HT-29 (cell line): ENCODE measurements at regions not wholly inside any gene's neighbourhood (a gene's known extent, or its start where the extent isn't known, plus 50 kb on each side); places are given as distances from the start of the nearest gene placed in this dataset.
"Not testable (repeated sequence)": the region's sequence is repeated elsewhere in the genome, so short reads cannot be mapped to it uniquely, and the experiment has no call there.

Source experiments
- DNase-seq: peaks from one replicate; pipeline ENCODE4 v3.0.0-alpha.2; 2015; ENCODE audit warnings: low spot score

DNA sequence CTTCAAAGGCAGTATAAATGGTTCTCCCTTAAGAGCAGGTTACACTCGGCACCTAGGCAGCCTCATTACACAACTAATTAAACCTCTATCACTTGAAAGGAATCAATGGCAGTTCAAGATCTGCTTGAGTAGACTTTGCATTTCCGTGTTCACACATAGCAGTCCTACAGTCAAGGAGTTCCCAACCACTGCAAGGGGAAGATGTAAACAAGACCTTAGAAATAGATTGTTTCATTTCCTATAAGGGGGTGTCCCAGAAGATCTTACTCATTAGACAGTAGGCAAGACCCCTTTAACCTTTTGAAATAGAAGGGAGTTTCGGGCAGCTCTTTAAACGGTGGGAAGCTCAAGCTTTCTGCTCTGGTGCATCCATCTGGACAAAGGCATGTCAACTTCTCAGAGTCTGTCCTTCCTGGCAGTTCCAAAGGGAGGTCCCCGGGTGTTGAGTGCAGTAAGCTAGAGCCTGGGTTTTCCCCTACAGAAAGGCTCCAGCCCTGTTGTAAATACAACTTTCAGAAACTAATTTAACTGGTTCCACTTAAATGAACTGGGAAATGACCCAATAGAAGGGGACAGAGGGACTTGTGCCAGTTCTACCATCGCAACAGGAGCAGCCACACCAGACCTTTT lies 150.8 kb downstream of the RBMX2 start:
- no peak for DNase-seq

GRCh38 chrX:130555341-130555740 lies 153.6 kb downstream of the RBMX2 start:
- DNase-seq = no peak

GRCh38 chrX:130555757-130556156 lies 154.0 kb downstream of the RBMX2 start:
- no peak for DNase-seq

GRCh38 chrX:130556951-130557350 lies 155.2 kb downstream of the RBMX2 start:
- no peak for DNase-seq

DNA sequence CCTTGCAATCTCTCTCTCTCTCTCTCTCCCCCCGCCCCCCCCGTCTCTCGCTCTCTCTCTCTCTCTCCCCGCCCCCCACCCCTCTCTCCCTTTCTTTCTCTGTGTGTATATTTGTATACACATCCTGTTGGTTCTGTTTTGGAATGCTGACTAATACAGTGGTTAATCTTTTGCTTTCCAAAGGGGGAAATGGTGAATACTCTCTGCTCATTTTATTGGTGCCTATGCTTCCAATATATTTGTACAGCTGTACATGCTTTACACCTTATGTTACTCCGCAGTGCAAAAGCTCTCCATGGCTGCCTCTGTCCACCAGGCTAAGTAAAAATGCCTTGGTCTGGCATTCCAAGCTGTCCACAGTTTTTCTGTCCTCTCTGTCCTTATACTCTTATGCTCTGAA lies 158.8 kb downstream of the RBMX2 start:
- DNase-seq = no peak

GRCh38 chrX:130561930-130562329 lies 160.1 kb downstream of the RBMX2 start:
- no peak for DNase-seq

DNA sequence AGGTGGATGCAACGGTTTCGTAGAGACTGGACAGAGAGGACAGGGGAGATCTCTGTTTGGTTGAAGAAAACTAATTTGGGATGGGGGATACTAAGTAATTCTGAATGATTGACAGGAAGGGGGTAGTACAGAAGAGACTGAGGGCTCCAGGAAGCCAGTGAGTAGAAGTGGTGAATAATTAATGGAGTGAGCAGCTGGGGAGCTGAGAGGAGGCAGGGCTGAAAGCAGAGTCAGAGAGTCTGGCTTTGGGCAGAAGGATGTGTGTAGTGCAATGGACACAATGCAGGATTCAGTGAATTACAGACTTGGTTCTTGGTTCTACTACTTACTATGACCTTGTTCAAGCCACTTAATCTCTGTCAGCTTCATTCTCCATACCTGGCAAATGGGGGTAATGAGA lies 161.7 kb downstream of the RBMX2 start:
- no peak for DNase-seq

DNA sequence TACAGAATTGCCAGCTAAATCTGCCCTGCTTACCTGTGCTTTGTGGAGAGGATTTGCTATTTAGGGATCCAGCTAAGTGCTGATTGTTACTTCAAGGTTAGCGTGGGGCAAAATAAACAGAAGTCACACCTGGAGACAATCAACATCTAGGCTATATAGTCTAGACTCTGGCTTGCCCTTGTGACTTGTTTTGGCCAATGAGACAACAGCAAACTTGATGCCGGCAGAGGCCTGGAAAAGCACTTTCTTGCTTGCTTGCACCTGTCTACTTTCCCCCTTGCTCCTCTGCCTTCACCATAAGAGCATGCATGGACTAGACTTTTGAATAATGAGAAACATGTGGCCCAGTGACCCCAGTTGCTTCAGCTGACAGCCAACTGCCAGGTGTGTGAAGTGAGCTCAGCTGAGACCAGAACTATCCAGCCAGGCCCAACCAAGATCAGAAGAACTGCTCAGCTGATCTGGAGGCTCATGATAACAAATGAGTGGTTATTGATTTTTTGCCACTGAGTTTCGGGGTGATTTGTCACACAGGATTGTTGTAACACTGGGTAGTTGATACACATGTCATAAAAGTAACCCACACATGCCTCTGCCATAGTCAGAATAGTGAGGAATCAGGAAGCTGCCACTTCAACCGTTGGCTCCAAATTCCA lies 164.4 kb downstream of the RBMX2 start:
- DNase-seq = no peak

DNA sequence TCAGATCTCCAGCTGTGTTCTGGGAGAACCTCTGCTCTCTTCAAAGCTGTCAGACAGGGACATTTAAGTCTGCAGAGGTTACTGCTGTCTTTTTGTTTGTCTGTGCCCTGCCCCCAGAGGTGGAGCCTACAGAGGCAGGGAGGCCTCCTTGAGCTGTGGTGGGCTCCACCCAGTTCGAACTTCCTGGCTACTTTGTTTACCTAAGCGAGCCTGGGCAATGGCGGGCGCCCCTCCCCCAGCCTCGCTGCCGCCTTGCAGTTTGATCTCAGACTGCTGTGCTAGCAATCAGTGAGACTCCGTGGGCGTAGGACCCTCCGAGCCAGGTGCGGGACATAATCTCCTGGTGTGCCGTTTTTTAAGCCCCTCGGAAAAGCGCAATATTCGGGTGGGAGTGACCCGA lies 171.2 kb downstream of the RBMX2 start:
- not testable (repeated sequence) for DNase-seq
